ENCODE measurements at regions not wholly inside any gene's neighbourhood (a gene's known extent, or its start where the extent isn't known, plus 50 kb on each side); places are given as distances from the start of the nearest gene placed in this dataset.

DNA sequence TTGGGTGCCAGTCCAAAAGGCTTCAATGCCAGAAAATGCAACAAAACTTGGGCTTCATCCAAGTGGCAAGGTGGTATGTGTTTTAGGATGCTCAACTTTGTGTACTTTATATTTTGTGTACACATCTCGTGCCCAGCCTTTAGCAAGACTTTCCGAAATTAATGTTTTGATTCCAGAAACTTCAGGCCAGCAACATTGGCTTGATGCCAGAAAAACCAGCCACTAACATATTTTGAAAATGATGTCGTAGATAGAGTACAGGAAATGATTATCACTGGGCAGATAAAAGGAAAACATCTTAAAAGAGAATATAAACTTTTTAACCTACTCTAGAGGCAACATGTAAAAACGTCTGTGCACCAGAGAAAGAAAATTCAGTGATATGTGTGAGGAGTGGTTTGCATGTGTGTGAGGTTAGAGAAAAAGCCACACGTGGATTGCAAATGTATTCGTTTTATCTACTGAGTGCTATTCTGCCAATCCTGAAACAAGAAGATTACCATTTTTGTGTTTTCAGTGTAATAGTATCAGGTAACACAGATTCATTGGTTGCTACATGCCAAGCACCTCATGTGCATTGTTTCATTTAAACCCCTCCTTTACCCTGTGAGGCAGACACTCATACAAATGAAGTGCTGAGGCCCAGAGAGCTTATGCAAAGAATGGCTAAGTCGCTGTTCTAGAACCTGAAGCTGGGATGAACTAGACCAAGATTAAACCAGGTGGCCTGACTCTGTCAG is 264.8 kb downstream of the C1D start:
- Histone ChIP-seq H3K27ac (ENCODE audit: low read length) (no peak overlapping the region), H3K4me3 (ENCODE audit: low read length) (no peak overlapping the region), H3K27me3 (ENCODE audit: insufficient read depth, low read length) (no peaks in the 10 kb centered on the region), H3K9ac (ENCODE audit: low read depth, low read length) (no peak overlapping the region), H3K36me3 (ENCODE audit: insufficient read depth, low read depth, low read length) (no peaks in the 10 kb centered on the region), H3K4me1 (ENCODE audit: insufficient read depth, low read length) (no peaks in the 10 kb centered on the region), H3K9me3 (ENCODE audit: insufficient read depth, low read depth, low read length) (no peaks in the 10 kb centered on the region)

DNA sequence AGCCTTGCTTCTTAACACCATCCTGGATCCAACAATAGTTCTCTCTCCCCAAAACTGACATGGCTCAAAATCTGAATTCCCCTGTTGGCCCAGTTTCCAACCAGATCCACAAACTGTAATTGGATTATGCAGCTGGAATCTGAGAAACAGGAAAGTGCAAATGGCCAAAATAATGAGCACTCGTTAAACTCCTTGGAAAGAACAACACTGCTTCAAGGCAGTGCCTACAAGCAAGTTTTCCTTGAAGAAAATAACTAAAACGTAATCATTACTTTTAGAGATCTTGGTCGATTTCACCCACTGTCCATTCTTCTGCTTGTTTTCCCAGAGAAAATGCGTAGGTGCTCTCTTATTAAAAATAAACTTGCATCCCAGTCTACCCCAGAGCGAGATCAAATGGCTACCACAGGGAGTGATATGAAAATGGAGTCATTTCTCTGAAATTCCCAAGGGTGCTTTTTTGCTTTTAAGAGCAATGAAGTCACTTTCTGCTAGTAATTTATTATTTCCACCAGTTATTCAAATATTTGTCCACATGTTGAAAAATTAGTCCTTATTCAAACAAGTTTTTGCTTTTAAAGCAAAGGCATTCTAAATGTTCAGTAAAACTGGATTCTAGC is 264.2 kb downstream of the C1D start:
- Histone ChIP-seq H3K4me1 (ENCODE audit: insufficient read depth, low read length) (no peaks in the 10 kb centered on the region), H3K36me3 (ENCODE audit: insufficient read depth, low read depth, low read length) (no peaks in the 10 kb centered on the region), H3K27me3 (ENCODE audit: insufficient read depth, low read length) (no peaks in the 10 kb centered on the region), H3K4me3 (ENCODE audit: low read length) (no peak overlapping the region), H3K27ac (ENCODE audit: low read length) (no peak overlapping the region), H3K9me3 (ENCODE audit: insufficient read depth, low read depth, low read length) (no peaks in the 10 kb centered on the region), H3K9ac (ENCODE audit: low read depth, low read length) (no peak overlapping the region)

DNA sequence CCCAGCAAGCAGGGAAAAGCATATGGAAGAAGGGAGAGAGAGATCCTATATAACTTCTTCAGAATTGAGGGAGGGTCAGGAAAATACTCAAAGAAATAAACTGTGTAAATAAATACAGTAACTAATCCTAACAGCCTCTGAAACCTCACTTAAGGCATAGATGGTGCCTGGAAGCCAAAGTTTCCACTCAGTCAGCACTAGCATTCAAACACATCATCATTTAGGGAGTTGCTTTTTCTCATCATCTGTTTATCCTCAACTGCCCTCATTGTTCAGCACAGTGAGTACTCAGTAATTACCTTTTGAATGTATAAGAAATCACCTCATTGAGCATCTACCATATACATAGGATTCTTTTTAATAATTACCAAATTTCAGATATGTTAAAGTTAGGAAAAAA is 262.9 kb downstream of the C1D start:
- no peak overlapping the region for H3K9ac ChIP-seq (ENCODE audit: low read depth, low read length)
- H3K4me1 ChIP-seq (ENCODE audit: insufficient read depth, low read length), result no peaks in the 10 kb centered on the region
- no peak overlapping the region for H3K27ac ChIP-seq (ENCODE audit: low read length)
- no peaks in the 10 kb centered on the region for H3K9me3 ChIP-seq (ENCODE audit: insufficient read depth, low read depth, low read length)
- H3K4me3 ChIP-seq (ENCODE audit: low read length), result no peak overlapping the region
- H3K27me3 ChIP-seq (ENCODE audit: insufficient read depth, low read length), result no peaks in the 10 kb centered on the region
- no peaks in the 10 kb centered on the region for H3K36me3 ChIP-seq (ENCODE audit: insufficient read depth, low read depth, low read length)

DNA sequence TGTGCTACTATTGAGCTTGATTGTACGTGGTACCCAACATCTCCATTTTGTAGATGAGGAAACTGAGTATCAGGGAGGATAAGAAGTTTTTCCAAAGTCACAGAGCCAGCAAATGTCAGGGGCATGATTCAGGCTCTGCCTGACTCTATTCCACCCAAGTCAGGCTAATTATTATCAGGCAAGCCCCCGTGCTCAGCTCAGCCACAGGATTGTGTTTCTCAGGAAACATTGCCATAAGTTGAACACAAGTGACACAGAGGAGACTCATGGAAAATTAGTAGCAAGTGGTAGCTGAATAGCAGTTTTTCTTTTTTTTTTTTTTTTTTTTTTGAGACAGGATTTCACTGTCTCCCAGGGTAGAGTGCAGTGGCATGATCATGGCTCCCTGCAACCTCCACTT is 260.5 kb downstream of the C1D start:
- H3K36me3 ChIP-seq (ENCODE audit: insufficient read depth, low read depth, low read length), result no peaks in the 10 kb centered on the region
- no peak overlapping the region for H3K9ac ChIP-seq (ENCODE audit: low read depth, low read length)
- no peaks in the 10 kb centered on the region for H3K9me3 ChIP-seq (ENCODE audit: insufficient read depth, low read depth, low read length)
- H3K27ac ChIP-seq (ENCODE audit: low read length), result no peak overlapping the region
- H3K4me3 ChIP-seq (ENCODE audit: low read length), result no peak overlapping the region
- no peaks in the 10 kb centered on the region for H3K27me3 ChIP-seq (ENCODE audit: insufficient read depth, low read length)
- no peaks in the 10 kb centered on the region for H3K4me1 ChIP-seq (ENCODE audit: insufficient read depth, low read length)

DNA sequence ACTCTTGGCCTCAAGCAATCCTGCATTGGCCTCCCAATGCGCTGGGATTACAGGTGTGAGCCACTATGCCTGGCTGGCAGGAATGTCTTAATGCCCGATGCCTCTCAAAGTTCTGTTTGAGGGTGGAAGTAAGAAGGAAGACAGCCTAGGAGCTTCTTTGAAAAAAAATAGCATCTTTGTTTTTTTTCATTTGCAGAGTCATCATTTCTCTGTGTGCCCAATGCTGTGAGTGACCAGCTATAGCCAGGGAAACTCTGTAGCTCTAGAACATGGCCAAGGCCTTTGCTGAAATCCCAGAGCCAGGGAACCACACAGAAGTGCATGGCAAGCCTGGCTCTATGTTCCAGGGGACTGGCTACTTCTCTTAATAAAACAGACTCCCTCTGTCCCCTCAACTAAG is 260.0 kb downstream of the C1D start:
- Histone ChIP-seq H3K4me3 (ENCODE audit: low read length) (no peak overlapping the region), H3K36me3 (ENCODE audit: insufficient read depth, low read depth, low read length) (no peaks in the 10 kb centered on the region), H3K27me3 (ENCODE audit: insufficient read depth, low read length) (no peaks in the 10 kb centered on the region), H3K9me3 (ENCODE audit: insufficient read depth, low read depth, low read length) (no peaks in the 10 kb centered on the region), H3K27ac (ENCODE audit: low read length) (no peak overlapping the region), H3K9ac (ENCODE audit: low read depth, low read length) (no peak overlapping the region), H3K4me1 (ENCODE audit: insufficient read depth, low read length) (no peaks in the 10 kb centered on the region)

DNA sequence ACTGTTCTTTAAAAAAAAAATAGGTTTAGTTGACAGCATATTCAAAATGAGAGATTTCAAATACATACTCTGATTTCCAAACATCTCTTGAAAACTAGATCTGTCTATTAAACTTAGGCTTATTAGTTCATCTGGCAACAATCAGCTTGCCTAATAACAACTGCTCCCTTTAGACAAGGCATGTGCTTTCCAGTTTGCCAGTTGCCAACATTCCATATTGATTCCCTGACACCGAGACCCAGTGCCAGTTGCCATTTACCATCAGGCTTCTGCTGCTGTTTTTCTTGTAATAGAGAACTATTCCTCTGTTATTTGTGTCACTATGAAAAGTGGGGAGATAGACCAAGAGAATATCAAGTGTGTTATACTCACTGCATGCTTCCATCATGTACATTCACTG is 256.0 kb downstream of the C1D start:
- no peaks in the 10 kb centered on the region for H3K36me3 ChIP-seq (ENCODE audit: insufficient read depth, low read depth, low read length)

DNA sequence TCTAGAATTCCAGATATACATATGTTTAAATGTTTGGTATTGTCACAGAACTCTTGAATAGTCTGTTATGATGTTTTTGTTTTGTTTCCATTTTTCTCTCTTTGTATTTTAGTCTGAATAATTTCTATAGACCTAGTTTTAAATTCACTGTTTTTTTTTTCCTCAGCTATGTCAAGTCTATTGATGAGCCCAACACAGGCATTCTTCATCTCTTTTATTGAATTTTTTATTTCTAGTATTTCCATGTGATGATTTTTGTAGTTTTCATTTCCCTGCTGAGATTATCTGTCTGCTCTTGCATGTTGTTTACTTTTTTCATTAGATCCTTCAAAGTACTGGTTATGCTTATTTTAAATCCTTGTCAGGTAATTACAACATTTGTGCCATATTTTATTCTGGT is 254.7 kb downstream of the C1D start:
- H3K9ac ChIP-seq (ENCODE audit: low read depth, low read length), result no peak overlapping the region
- H3K4me1 ChIP-seq (ENCODE audit: insufficient read depth, low read length), result no peaks in the 10 kb centered on the region
- H3K36me3 ChIP-seq (ENCODE audit: insufficient read depth, low read depth, low read length), result no peaks in the 10 kb centered on the region
- no peaks in the 10 kb centered on the region for H3K27me3 ChIP-seq (ENCODE audit: insufficient read depth, low read length)
- H3K4me3 ChIP-seq (ENCODE audit: low read length), result no peak overlapping the region
- no peaks in the 10 kb centered on the region for H3K9me3 ChIP-seq (ENCODE audit: insufficient read depth, low read depth, low read length)
- no peak overlapping the region for H3K27ac ChIP-seq (ENCODE audit: low read length)

More for the DNA sequence above, 256.0 kb downstream of the C1D start:
- Histone ChIP-seq H3K9me3 (ENCODE audit: insufficient read depth, low read depth, low read length) (no peaks in the 10 kb centered on the region), H3K27ac (ENCODE audit: low read length) (no peak overlapping the region), H3K4me1 (ENCODE audit: insufficient read depth, low read length) (no peaks in the 10 kb centered on the region), H3K27me3 (ENCODE audit: insufficient read depth, low read length) (no peaks in the 10 kb centered on the region), H3K4me3 (ENCODE audit: low read length) (no peak overlapping the region), H3K9ac (ENCODE audit: low read depth, low read length) (no peak overlapping the region)

DNA sequence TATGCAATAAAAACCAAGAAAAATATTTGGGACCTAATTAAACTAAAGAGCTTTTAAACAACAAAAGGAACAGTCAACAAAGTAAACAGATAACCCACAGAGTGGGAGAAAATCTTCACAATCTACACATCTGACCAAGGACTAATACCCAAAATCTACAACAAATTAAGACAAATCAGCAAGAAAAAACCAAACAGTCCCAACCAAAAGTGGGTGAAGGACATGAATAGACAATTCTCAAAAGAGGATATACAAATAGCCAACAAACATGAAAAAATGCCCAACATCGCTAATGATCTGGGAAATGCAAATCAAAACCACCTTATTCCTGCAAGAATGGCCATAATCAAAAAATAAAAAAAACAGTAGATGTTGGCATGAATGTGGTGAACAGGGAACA is 250.1 kb downstream of the C1D start:
- Histone ChIP-seq H3K27me3 (ENCODE audit: insufficient read depth, low read length) (no peaks in the 10 kb centered on the region), H3K4me3 (ENCODE audit: low read length) (no peak overlapping the region), H3K9me3 (ENCODE audit: insufficient read depth, low read depth, low read length) (no peaks in the 10 kb centered on the region), H3K27ac (ENCODE audit: low read length) (no peak overlapping the region), H3K36me3 (ENCODE audit: insufficient read depth, low read depth, low read length) (no peaks in the 10 kb centered on the region), H3K4me1 (ENCODE audit: insufficient read depth, low read length) (no peaks in the 10 kb centered on the region), H3K9ac (ENCODE audit: low read depth, low read length) (no peak overlapping the region)

DNA sequence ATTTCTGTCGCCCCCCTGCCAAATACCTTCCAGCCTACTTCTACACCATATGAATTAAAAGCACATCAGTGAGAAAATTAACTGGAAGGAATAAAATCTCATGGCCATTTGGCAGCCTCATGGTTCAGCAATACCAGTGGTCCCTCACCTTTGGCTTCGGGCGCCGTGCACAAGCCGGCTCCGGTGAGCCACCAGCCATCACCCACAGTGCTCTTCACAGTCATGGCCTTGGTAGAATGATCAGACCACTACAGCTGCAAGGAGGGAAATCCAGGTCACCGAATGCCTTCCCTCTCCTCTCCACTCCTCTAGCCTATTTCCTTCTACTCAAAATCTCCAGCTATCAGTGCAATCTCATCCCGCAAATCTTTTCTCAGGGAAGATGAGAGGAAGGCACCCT is 239.1 kb downstream of the C1D start:
- H3K9ac ChIP-seq (ENCODE audit: low read depth, low read length), result no peak overlapping the region
- no peaks in the 10 kb centered on the region for H3K36me3 ChIP-seq (ENCODE audit: insufficient read depth, low read depth, low read length)

DNA sequence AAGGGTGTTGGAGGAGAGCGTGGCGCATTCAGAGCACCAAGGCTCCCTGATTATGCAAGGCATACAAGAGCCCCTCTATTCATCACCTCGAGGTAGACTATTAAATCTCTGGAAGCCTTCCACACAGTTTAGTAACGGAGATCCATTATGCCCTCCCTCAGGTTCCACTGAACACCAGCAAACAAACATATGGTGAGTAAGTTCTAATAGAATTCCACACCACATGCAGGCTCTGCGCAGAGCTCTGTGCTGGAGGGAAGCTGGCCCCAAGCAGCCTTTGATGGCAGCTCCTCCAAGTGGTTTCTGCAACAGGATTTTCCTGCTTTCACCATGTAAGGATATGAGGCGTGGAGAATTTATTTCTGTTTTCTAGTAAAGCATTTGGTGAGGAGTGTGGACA is 238.6 kb downstream of the C1D start:
- Histone ChIP-seq H3K4me1 (ENCODE audit: insufficient read depth, low read length) (no peaks in the 10 kb centered on the region), H3K9me3 (ENCODE audit: insufficient read depth, low read depth, low read length) (no peaks in the 10 kb centered on the region), H3K4me3 (ENCODE audit: low read length) (no peak overlapping the region), H3K27me3 (ENCODE audit: insufficient read depth, low read length) (no peaks in the 10 kb centered on the region), H3K27ac (ENCODE audit: low read length) (no peak overlapping the region), H3K36me3 (ENCODE audit: insufficient read depth, low read depth, low read length) (no peaks in the 10 kb centered on the region), H3K9ac (ENCODE audit: low read depth, low read length) (no peak overlapping the region)

More for the DNA sequence above, 239.1 kb downstream of the C1D start:
- Histone ChIP-seq H3K4me3 (ENCODE audit: low read length) (no peak overlapping the region), H3K27ac (ENCODE audit: low read length) (no peak overlapping the region), H3K9me3 (ENCODE audit: insufficient read depth, low read depth, low read length) (no peaks in the 10 kb centered on the region), H3K27me3 (ENCODE audit: insufficient read depth, low read length) (no peaks in the 10 kb centered on the region), H3K4me1 (ENCODE audit: insufficient read depth, low read length) (no peaks in the 10 kb centered on the region)

DNA sequence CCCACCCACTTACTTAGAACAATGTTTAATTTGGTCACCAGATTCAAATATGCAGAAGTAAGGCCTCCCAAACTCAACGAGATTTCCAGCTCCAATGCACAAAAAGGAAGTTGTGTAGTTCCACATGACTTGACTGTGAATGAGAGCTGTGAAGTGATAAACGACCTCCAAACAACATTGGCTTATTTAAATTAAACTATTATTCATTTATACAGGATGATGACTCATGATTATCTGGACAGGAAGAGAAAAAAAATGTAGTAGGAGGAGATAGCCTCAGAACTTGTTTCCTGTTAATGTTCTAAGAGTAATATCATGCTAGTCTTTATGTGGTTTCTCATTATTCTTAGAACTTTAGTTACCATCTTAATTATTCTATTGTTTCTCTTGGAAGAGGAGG is 237.3 kb downstream of the C1D start:
- no peaks in the 10 kb centered on the region for H3K4me1 ChIP-seq (ENCODE audit: insufficient read depth, low read length)
- H3K9ac ChIP-seq (ENCODE audit: low read depth, low read length), result no peak overlapping the region
- no peaks in the 10 kb centered on the region for H3K9me3 ChIP-seq (ENCODE audit: insufficient read depth, low read depth, low read length)
- H3K36me3 ChIP-seq (ENCODE audit: insufficient read depth, low read depth, low read length), result no peaks in the 10 kb centered on the region
- H3K27me3 ChIP-seq (ENCODE audit: insufficient read depth, low read length), result no peaks in the 10 kb centered on the region
- H3K27ac ChIP-seq (ENCODE audit: low read length), result no peak overlapping the region
- H3K4me3 ChIP-seq (ENCODE audit: low read length), result no peak overlapping the region

DNA sequence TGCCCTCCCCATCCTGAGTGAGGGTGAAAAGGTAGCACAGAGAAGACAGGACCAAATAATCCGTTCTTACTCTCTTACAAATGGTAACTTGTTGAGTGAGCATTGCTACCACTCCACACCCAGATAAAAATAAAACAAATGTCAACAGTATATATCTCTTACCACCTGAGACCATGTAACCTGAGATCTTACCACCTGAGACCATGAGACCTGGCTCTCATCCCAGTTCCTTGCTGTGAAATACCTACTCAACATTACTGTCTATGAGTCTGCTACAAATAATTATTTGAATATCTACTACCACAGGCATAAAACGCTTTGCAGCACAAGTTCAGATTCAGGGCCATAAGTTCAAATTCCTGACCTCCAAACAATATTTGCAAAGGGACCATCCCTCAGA is 234.7 kb downstream of the C1D start:
- no peaks in the 10 kb centered on the region for H3K27me3 ChIP-seq (ENCODE audit: insufficient read depth, low read length)
- H3K27ac ChIP-seq (ENCODE audit: low read length), result no peak overlapping the region
- H3K9me3 ChIP-seq (ENCODE audit: insufficient read depth, low read depth, low read length), result no peaks in the 10 kb centered on the region
- H3K4me1 ChIP-seq (ENCODE audit: insufficient read depth, low read length), result no peaks in the 10 kb centered on the region
- no peak overlapping the region for H3K4me3 ChIP-seq (ENCODE audit: low read length)
- H3K9ac ChIP-seq (ENCODE audit: low read depth, low read length), result no peak overlapping the region
- no peaks in the 10 kb centered on the region for H3K36me3 ChIP-seq (ENCODE audit: insufficient read depth, low read depth, low read length)

All from iPS-20b (cell line).